H1 (cell line): ENCODE measurements at regions not wholly inside any gene's neighbourhood (a gene's known extent, or its start where the extent isn't known, plus 50 kb on each side); places are given as distances from the start of the nearest gene placed in this dataset.
A peak's percentile ranks its signal among the peaks of the same experiment; 100 is the strongest.

Experiments used
- CTCF ChIA-PET: fragments of 300-600 bp; sonication (Branson Sonifier 250); formaldehyde crosslinking; loops from one replicate; lab custom pipeline; 2021; ENCODE audit not compliant: partially characterized antibody; lab: Charles Lee
- POLR2A ChIA-PET: fragments of 300-600 bp; sonication (Branson Sonifier 250); formaldehyde crosslinking; loops from one replicate; lab custom pipeline; 2021; ENCODE audit warnings: inconsistent platforms; ENCODE audit not compliant: partially characterized antibody; lab: Charles Lee
- DNase-seq, 2 experiments: peaks; one replicate each; pipeline versions ENCODE4 v3.0.0 to v3.0.0-alpha.2; 2010 to 2022; ENCODE audit warnings: low spot score in 2 of 2, low read depth in 1 of 2, mixed read lengths in 1 of 2
- FAIRE-seq: peaks from 2 replicates; lab custom pipeline; 2011; peaks lifted over from hg19 to GRCh38; lab: Jason Lieb, UNC
- H2AFZ ChIP-seq: 2 replicates; pipeline ENCODE4 v1.8.1; 2012; ENCODE audit warnings: low read length, inconsistent platforms
- H2AK5ac ChIP-seq: 2 replicates; pipeline ENCODE4 v1.6.1; 2013; ENCODE audit warnings: low read depth, low read length
- H2BK120ac ChIP-seq: replicated peaks from 2 replicates; pipeline ENCODE3; 2013; ENCODE audit warnings: low read depth, low read length, inconsistent platforms
- H2BK12ac ChIP-seq: 2 replicates; pipeline ENCODE4 v1.6.1; 2013; ENCODE audit warnings: low read depth, low read length
- H2BK15ac ChIP-seq: 2 replicates; pipeline ENCODE4 v1.6.1; 2013; ENCODE audit warnings: low read length
- H2BK20ac ChIP-seq: 2 replicates; pipeline ENCODE4 v1.6.1; 2013; ENCODE audit warnings: low read length
- H2BK5ac ChIP-seq: 2 replicates; pipeline ENCODE4 v1.6.1; 2013; ENCODE audit warnings: low read depth, low read length
- H3K14ac ChIP-seq: 2 replicates; pipeline ENCODE4 v1.6.1; 2013; ENCODE audit warnings: inconsistent platforms; ENCODE audit not compliant: insufficient read length
- H3K18ac ChIP-seq: 2 replicates; pipeline ENCODE4 v1.6.1; 2013; ENCODE audit warnings: low read length; ENCODE audit errors: extremely low read depth
- H3K23ac ChIP-seq: 2 replicates; pipeline ENCODE4 v1.6.1; 2013; ENCODE audit warnings: inconsistent platforms; ENCODE audit not compliant: insufficient read length
- H3K23me2 ChIP-seq: 2 replicates; pipeline ENCODE4 v1.6.1; 2013; ENCODE audit warnings: low read depth, low read length
- H3K27ac ChIP-seq: 2 replicates; pipeline ENCODE4 v1.6.1; 2011; ENCODE audit warnings: low read depth, low read length, inconsistent platforms
- H3K27me3 ChIP-seq, 4 experiments: replicated peaks in 1 of 4; 1 replicate in 1 of 4; 2 replicates in 3 of 4; pipeline versions ENCODE4 v1.6.1 to v1.8.1; 2011 to 2013; ENCODE audit warnings: low read length in 3 of 4, mild to moderate bottlenecking in 3 of 4, inconsistent platforms in 2 of 4, mixed read lengths in 2 of 4, moderate library complexity in 1 of 4; ENCODE audit not compliant: control insufficient read depth in 3 of 4, insufficient read depth in 3 of 4; ENCODE audit errors: extremely low read depth in 1 of 4
- H3K36me3 ChIP-seq, 4 experiments: 2 replicates each; pipeline versions ENCODE4 v1.6.1 to v1.8.1; 2011 to 2013; ENCODE audit warnings: mild to moderate bottlenecking in 4 of 4, low read length in 3 of 4, moderate library complexity in 2 of 4, control low read depth in 1 of 4, inconsistent platforms in 1 of 4; ENCODE audit not compliant: insufficient read depth in 4 of 4, control insufficient read depth in 2 of 4
- H3K4ac ChIP-seq: replicated peaks from 2 replicates; pipeline ENCODE3; 2013; ENCODE audit warnings: low read length, low read depth, mixed read lengths, inconsistent platforms; ENCODE audit not compliant: insufficient read length
- H3K4me1 ChIP-seq, 4 experiments: replicated peaks in 1 of 4; 1 replicate in 1 of 4; 2 replicates in 3 of 4; pipeline versions ENCODE4 v1.6.1 to v1.8.1; 2011 to 2013; ENCODE audit warnings: low read length in 3 of 4, inconsistent platforms in 2 of 4, mixed read lengths in 1 of 4; ENCODE audit not compliant: insufficient read depth in 4 of 4, control insufficient read depth in 3 of 4
- H3K4me2 ChIP-seq, 2 experiments: 2 replicates each; pipeline versions ENCODE4 v1.6.1 to v1.8.1; 2011 to 2013; ENCODE audit warnings: low read depth in 2 of 2, low read length in 2 of 2, control low read depth in 1 of 2, inconsistent platforms in 1 of 2, mild to moderate bottlenecking in 1 of 2; ENCODE audit not compliant: insufficient read depth in 1 of 2
- H3K4me3 ChIP-seq, 4 experiments: fragments of 200-600, 300-600 bp in 1 of 4; sonication (generic), shearing (Covaris generic), sonication (Bioruptor Twin) in 1 of 4; 2 replicates each; pipeline versions ENCODE4 v1.5.1 to v1.8.1; 2011 to 2016; ENCODE audit warnings: low read length in 4 of 4, low read depth in 3 of 4, control low read depth in 2 of 4, inconsistent platforms in 2 of 4, mild to moderate bottlenecking in 2 of 4, mixed read lengths in 1 of 4, moderate library complexity in 1 of 4; ENCODE audit not compliant: insufficient read depth in 2 of 4; ENCODE audit errors: extremely low read depth in 1 of 4
- H3K56ac ChIP-seq: replicated peaks from 2 replicates; pipeline ENCODE3; 2013; ENCODE audit warnings: low read depth, mild to moderate bottlenecking, mixed read lengths, low read length, inconsistent platforms; ENCODE audit not compliant: insufficient read length
- H3K79me1 ChIP-seq: 2 replicates; pipeline ENCODE4 v1.6.1; 2013; ENCODE audit warnings: low read depth, low read length, control low read depth
- H3K79me2 ChIP-seq, 2 experiments: 2 replicates each; pipeline versions ENCODE4 v1.6.1 to v1.8.1; 2012 to 2013; ENCODE audit warnings: low read length in 2 of 2, mild to moderate bottlenecking in 2 of 2, inconsistent platforms in 1 of 2; ENCODE audit not compliant: insufficient read depth in 2 of 2, control insufficient read depth in 1 of 2
- H3K9ac ChIP-seq, 4 experiments: replicated peaks in 1 of 4; 1 replicate in 1 of 4; 2 replicates in 3 of 4; pipeline versions ENCODE4 v1.6.1 to v1.8.1; 2011 to 2013; ENCODE audit warnings: low read depth in 3 of 4, low read length in 3 of 4, control low read depth in 2 of 4, mild to moderate bottlenecking in 2 of 4, moderate library complexity in 2 of 4, inconsistent platforms in 1 of 4; ENCODE audit errors: extremely low read depth in 1 of 4
- H3K9me3 ChIP-seq, 2 experiments: 2 replicates each; pipeline versions ENCODE4 v1.6.1 to v1.8.1; 2012 to 2013; ENCODE audit warnings: mild to moderate bottlenecking in 2 of 2, moderate library complexity in 2 of 2, control low read depth in 1 of 2, inconsistent platforms in 1 of 2, low read depth in 1 of 2, low read length in 1 of 2, mixed read lengths in 1 of 2; ENCODE audit not compliant: insufficient read depth in 2 of 2
- H4K20me1 ChIP-seq, 2 experiments: replicated peaks in 1 of 2; 2 replicates each; pipeline versions ENCODE3 to v1.8.1; 2011 to 2013; ENCODE audit warnings: inconsistent platforms in 2 of 2, low read length in 2 of 2, mild to moderate bottlenecking in 1 of 2; ENCODE audit not compliant: insufficient read depth in 2 of 2, control insufficient read depth in 1 of 2
- H4K5ac ChIP-seq: 2 replicates; pipeline ENCODE4 v1.6.1; 2013; ENCODE audit warnings: low read length, low read depth, mixed read lengths, inconsistent platforms; ENCODE audit not compliant: insufficient read length
- H4K8ac ChIP-seq: 2 replicates; pipeline ENCODE4 v1.8.0; 2013; ENCODE audit warnings: mild to moderate bottlenecking, moderate library complexity, low read length, inconsistent platforms; ENCODE audit not compliant: insufficient read depth; ENCODE audit errors: extremely low read depth
- H4K91ac ChIP-seq: replicated peaks from 2 replicates; pipeline ENCODE3; 2013; ENCODE audit warnings: low read length, mixed read lengths, inconsistent platforms; ENCODE audit not compliant: insufficient read length
- RNF2 ChIP-seq: fragments of 200-900, 300-1000 bp; sonication (generic); IDR thresholded peaks from 2 replicates; pipeline ENCODE4 v1.7.1; 2016; ENCODE audit warnings: borderline replicate concordance, low read depth, mild to moderate bottlenecking, antibody characterized with exemption, low read length; ENCODE audit not compliant: poor library complexity, severe bottlenecking; ENCODE audit errors: missing control alignments
- WGBS, 2 experiments: shearing (Covaris generic) in 1 of 2; methylation state at CpG; one replicate each; pipeline versions ENCODE4 v1.1.6 to v1.1.7; 2013 to 2015; ENCODE audit warnings: low lambda C conversion rate in 2 of 2, mixed read lengths in 2 of 2, inconsistent platforms in 1 of 2, low coverage in 1 of 2, missing lambda C conversion rate in 1 of 2; ENCODE audit not compliant: insufficient replicate concordance in 2 of 2, insufficient coverage in 1 of 2, insufficient read length in 1 of 2; ENCODE audit errors: extremely low coverage in 1 of 2, missing lambda C conversion rate in 1 of 2; 5-methylcytosine and 5-hydroxymethylcytosine counted together

- H2BK15ac ChIP-seq = no peak overlapping the region
- no peak overlapping the region for H2BK5ac ChIP-seq
- no peak overlapping the region for H2BK120ac ChIP-seq
- no peak overlapping the region for H3K23ac ChIP-seq
- no peaks in the 10 kb centered on the region for H3K36me3 ChIP-seq
- no peak overlapping the region for H2AK5ac ChIP-seq
- 92% methylated on average over 5 of the region's 5 CpGs; no CpG with 5 or more reads in 1 of the 2 experiments for WGBS, 2 experiments
- H3K9me3 ChIP-seq = no peaks in the 10 kb centered on the region
- no peak overlapping the region for H4K8ac ChIP-seq
- H3K27me3 ChIP-seq = no peaks in the 10 kb centered on the region
- H3K79me2 ChIP-seq = no peaks in the 10 kb centered on the region
- CTCF ChIA-PET = no interaction called here
- no peak overlapping the region for H3K56ac ChIP-seq
- FAIRE-seq = no peak
- no peak overlapping the region for H3K18ac ChIP-seq
- H4K91ac ChIP-seq = no peak overlapping the region
- no peak overlapping the region for H3K14ac ChIP-seq
- H4K20me1 ChIP-seq = no peaks in the 10 kb centered on the region
- TF ChIP-seq RNF2 = no peak
- H3K27ac ChIP-seq = no peak overlapping the region
- H3K79me1 ChIP-seq = no peaks in the 10 kb centered on the region
- H4K5ac ChIP-seq = no peak overlapping the region
- POLR2A ChIA-PET = interaction anchor here (1.0 kb wide), 1 partner anchor 99 kb away, joined by 3 read pairs; no protein-coding TSS in a partner anchor
- H3K4me3 ChIP-seq = no peak overlapping the region
- H3K4me1 ChIP-seq = no peaks in the 10 kb centered on the region
- no peak overlapping the region for H3K4ac ChIP-seq
- H3K9ac ChIP-seq = no peak overlapping the region
- H2BK12ac ChIP-seq = no peak overlapping the region
- no peak overlapping the region for H3K4me2 ChIP-seq
- peak in 1 of 2 experiments; percentile 23 for DNase-seq
- peak overlapping the region; percentile 52; the same call in 1 of the 2 replicates for H2AFZ ChIP-seq
- H2BK20ac ChIP-seq = no peak overlapping the region
- H3K23me2 ChIP-seq = no peaks in the 10 kb centered on the region
Observed at GRCh38 chr1:244952280-244952933, 88.1 kb upstream of the HNRNPU start.
